GM12878 (cell line): ENCODE measurements at regions not wholly inside any gene's neighbourhood (a gene's known extent, or its start where the extent isn't known, plus 50 kb on each side); places are given as distances from the start of the nearest gene placed in this dataset.

ENCODE experiments used
- ATAC-seq: fragments of 200-7000 bp; cut with Tn5 transposase; 3 replicates; pipeline ENCODE4 v1.9.1; 2020; ENCODE audit warnings: mild to moderate bottlenecking, moderate library complexity
- BruUV-seq: library from RNA; stranded (reverse); fragments of 400-500 nt; replicated peaks from 2 replicates; lab custom pipeline; 2021; lab: Mats Ljungman, UMichigan
- CTCF ChIA-PET: fragments of 300-600 bp; sonication (Branson Sonifier 250); formaldehyde crosslinking; extraction: SDS; loops from one replicate; lab custom pipeline; 2021; ENCODE audit warnings: inconsistent platforms; lab: Yijun Ruan, JAX
- POLR2A ChIA-PET: fragments of 350-600 bp; formaldehyde crosslinking; extraction: SDS; loops from one replicate; lab custom pipeline; 2021; ENCODE audit warnings: inconsistent platforms; lab: Charles Lee
- RAD21 ChIA-PET: fragments of 300-600 bp; sonication (Branson Sonifier 250); formaldehyde crosslinking; loops from one replicate; lab custom pipeline; 2023; ENCODE audit warnings: antibody characterized with exemption; ENCODE audit not compliant: unreplicated experiment; lab: Charles Lee
- SMC1A ChIA-PET: fragments of 300-600 bp; sonication (Branson Sonifier 250); formaldehyde crosslinking; loops from one replicate; lab custom pipeline; 2023; ENCODE audit not compliant: unreplicated experiment, uncharacterized antibody; lab: Charles Lee
- DNase-seq: peaks from one replicate; pipeline ENCODE4 v3.0.0-alpha.2; 2011; ENCODE audit warnings: low read depth, low spot score
- FAIRE-seq: peaks from 3 replicates; lab custom pipeline; 2011; peaks lifted over from hg19 to GRCh38; lab: Jason Lieb, UNC
- H2AFZ ChIP-seq: 2 replicates; pipeline ENCODE4 v1.6.0; 2011; ENCODE audit warnings: low read depth, low read length, control low read depth; ENCODE audit not compliant: control insufficient read depth
- H3K27ac ChIP-seq: 2 replicates; pipeline ENCODE4 v1.5.1; 2011; ENCODE audit warnings: control low read depth; ENCODE audit not compliant: control insufficient read depth, insufficient read depth
- H3K27me3 ChIP-seq, 2 experiments: replicated peaks in 1 of 2; 2 replicates each; pipeline versions ENCODE4 v1.6.0 to v1.6.1; 2011; ENCODE audit warnings: low read length in 1 of 2; ENCODE audit not compliant: control insufficient read depth in 2 of 2, insufficient read depth in 2 of 2
- H3K36me3 ChIP-seq, 2 experiments: 2 replicates each; pipeline ENCODE4 v1.5.1; 2011; ENCODE audit warnings: low read length in 1 of 2; ENCODE audit not compliant: control insufficient read depth in 2 of 2, insufficient read depth in 2 of 2
- H3K4me1 ChIP-seq: 2 replicates; pipeline ENCODE4 v1.6.1; 2011; ENCODE audit warnings: mild to moderate bottlenecking, low read length, moderate library complexity, mixed read lengths; ENCODE audit not compliant: control insufficient read depth, insufficient read depth
- H3K4me2 ChIP-seq: 2 replicates; pipeline ENCODE4 v1.6.0; 2011; ENCODE audit warnings: control low read depth; ENCODE audit not compliant: control insufficient read depth, insufficient read depth
- H3K4me3 ChIP-seq: fragments of 200-600 bp; sonication (generic); 2 replicates; pipeline ENCODE4 v1.5.1; 2016
- H3K79me2 ChIP-seq: 2 replicates; pipeline ENCODE4 v1.6.0; 2011; ENCODE audit warnings: low read length; ENCODE audit not compliant: control insufficient read depth, insufficient read depth
- H3K9ac ChIP-seq: 2 replicates; pipeline ENCODE4 v1.8.0; 2011; ENCODE audit warnings: low read length, control low read depth, mixed read lengths; ENCODE audit not compliant: control insufficient read depth, insufficient read depth
- H3K9me3 ChIP-seq: replicated peaks from 3 replicates; pipeline ENCODE4 v1.5.1; 2011; ENCODE audit warnings: mild to moderate bottlenecking, low read length; ENCODE audit not compliant: control insufficient read depth, insufficient read depth
- H4K20me1 ChIP-seq: 2 replicates; pipeline ENCODE4 v1.6.0; 2011; ENCODE audit not compliant: control insufficient read depth, insufficient read depth
- BCL3 ChIP-seq: IDR thresholded peaks from 2 replicates; pipeline ENCODE4 v1.6.1; 2011; ENCODE audit warnings: borderline replicate concordance, low read depth, mild to moderate bottlenecking, moderate library complexity, low read length; ENCODE audit not compliant: insufficient read depth, poor library complexity, severe bottlenecking
- E2F4 ChIP-seq: IDR thresholded peaks from 2 replicates; pipeline ENCODE4 v1.6.1; 2012; ENCODE audit warnings: low read depth, low read length, improper control_type of control experiment
- E2F8 ChIP-seq: fragments of 450-650 bp; IDR thresholded peaks from 2 replicates; pipeline ENCODE4 v1.6.1; 2018; ENCODE audit warnings: mild to moderate bottlenecking, low read depth, moderate library complexity; ENCODE audit not compliant: partially characterized antibody
- EP300 ChIP-seq, 2 experiments: fragments of 150-350 bp in 1 of 2; IDR thresholded peaks; 2 replicates each; pipeline ENCODE4 v1.6.1; 2011 to 2012; ENCODE audit warnings: low read depth in 2 of 2, low read length in 2 of 2, borderline replicate concordance in 1 of 2, improper control_type of control experiment in 1 of 2, inconsistent platforms in 1 of 2; ENCODE audit not compliant: control insufficient read depth in 1 of 2
- IKZF1 ChIP-seq: fragments of 450-650 bp; conservative IDR thresholded peaks from 2 replicates; pipeline ENCODE4 v1.6.1; 2017; ENCODE audit warnings: antibody characterized with exemption, mild to moderate bottlenecking
- MYB ChIP-seq: fragments of 150-350 bp; IDR thresholded peaks from 2 replicates; pipeline ENCODE4 v1.6.1; 2014; ENCODE audit warnings: mild to moderate bottlenecking, low read depth, low read length, borderline replicate concordance
- NFYB ChIP-seq: IDR thresholded peaks from 2 replicates; pipeline ENCODE4 v1.6.1; 2011; ENCODE audit warnings: low read depth, mild to moderate bottlenecking, low read length, improper control_type of control experiment, moderate library complexity; ENCODE audit not compliant: insufficient read depth
- PML ChIP-seq: IDR thresholded peaks from 2 replicates; pipeline ENCODE4 v1.6.1; 2012; ENCODE audit warnings: low read length, inconsistent platforms
- RB1 ChIP-seq: fragments of 450-650 bp; formaldehyde crosslinking; IDR thresholded peaks from 2 replicates; pipeline ENCODE4 v1.6.1; 2017; ENCODE audit warnings: mild to moderate bottlenecking, borderline replicate concordance
- STAT3 ChIP-seq: IDR thresholded peaks from 2 replicates; pipeline ENCODE4 v1.6.1; 2011; ENCODE audit warnings: low read depth, low read length, improper control_type of control experiment
- WGBS: methylation state at CpG from one replicate; pipeline ENCODE4 v1.1.6; 2016; ENCODE audit warnings: low lambda C conversion rate; ENCODE audit not compliant: insufficient replicate concordance, insufficient coverage; ENCODE audit errors: missing lambda C conversion rate; 5-methylcytosine and 5-hydroxymethylcytosine counted together
- in situ Hi-C: fragments of 300-500 bp; cut with MboI; formaldehyde crosslinking; loops from 9 replicates; pipeline ENCODE4 v1.14.3; 2018; ENCODE audit warnings: mixed read lengths
- intact Hi-C: fragments of 100-400 bp; cut with micrococcal nuclease; formaldehyde crosslinking; loops from one replicate; pipeline ENCODE4 v1.14.2; 2022; ENCODE audit not compliant: unreplicated experiment
- TF ChIP-seq, protein P1 (sequence below): IDR thresholded peaks from 2 replicates; pipeline ENCODE4 v1.6.1; 2011; ENCODE audit warnings: mild to moderate bottlenecking, low read depth, low read length, moderate library complexity; ENCODE audit not compliant: insufficient replicate concordance

DNA sequence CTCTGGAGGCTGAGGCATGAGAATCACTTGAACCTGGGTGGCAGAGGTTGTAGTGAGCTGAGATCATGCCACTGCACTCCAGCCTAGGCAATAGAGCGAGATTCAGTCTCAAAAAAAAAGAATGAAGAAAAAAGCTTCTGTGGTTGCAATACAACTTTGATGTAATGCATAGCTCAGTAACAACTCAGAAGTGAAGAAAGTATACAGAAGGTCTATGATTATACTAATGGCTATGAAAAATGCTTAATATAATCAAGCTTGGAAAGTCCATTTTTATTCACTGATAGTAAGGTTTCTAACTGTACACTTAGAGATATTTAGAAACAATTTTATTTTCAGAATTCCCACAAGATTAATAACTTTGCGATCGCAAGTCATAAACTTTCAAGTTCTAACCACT is 88.2 kb upstream of the FRMD6 start (continued):
- TF ChIP-seq E2F8 (no peak), STAT3 (no peak), IKZF1 (no peak), MYB (no peak), RB1 (no peak), BCL3 (no peak)

DNA sequence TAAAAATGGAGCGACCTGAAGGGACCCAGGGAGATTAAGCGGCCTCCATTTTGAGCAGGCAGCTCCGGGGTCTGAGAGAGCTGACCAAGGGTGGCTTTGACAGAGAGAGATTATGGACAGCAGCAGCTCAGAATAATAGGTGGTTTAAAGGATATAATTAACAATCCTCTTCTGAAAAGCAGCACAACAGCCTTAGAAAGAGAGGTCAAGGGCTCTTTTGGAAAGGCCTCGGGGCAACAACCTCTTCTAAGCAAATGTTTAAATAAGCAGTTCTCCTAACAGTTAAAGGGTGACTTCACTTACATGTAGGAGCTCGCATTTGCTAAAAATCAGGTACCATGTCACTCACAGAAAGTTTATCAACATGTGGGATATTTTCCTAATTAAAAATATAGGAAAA is 87.2 kb upstream of the FRMD6 start:
- WGBS = 63% methylated on average over 5 of the region's 5 CpGs
- Histone ChIP-seq H3K36me3 (no peaks in the 10 kb centered on the region), H4K20me1 (no peaks in the 10 kb centered on the region), H3K9me3 (no peaks in the 10 kb centered on the region), H3K27ac (no peak overlapping the region), H3K4me1 (no peaks in the 10 kb centered on the region), H2AFZ (no peak overlapping the region), H3K4me3 (no peak overlapping the region), H3K4me2 (no peak overlapping the region), H3K27me3 (no peaks in the 10 kb centered on the region), H3K79me2 (no peaks in the 10 kb centered on the region), H3K9ac (no peak overlapping the region)
- BruUV-seq = no TSS peak
- FAIRE-seq (no peak), ATAC-seq (no peak), DNase-seq (no peak)
- intact Hi-C loops (no loop called here), in situ Hi-C loops (no loop called here)
- ChIA-PET POLR2A (no interaction called here), RAD21 (no interaction called here), SMC1A (no interaction called here), CTCF (no interaction called here)
- no peak for TF ChIP-seq PML
- no peak for TF ChIP-seq MYB
- TF ChIP-seq, protein P1, sequence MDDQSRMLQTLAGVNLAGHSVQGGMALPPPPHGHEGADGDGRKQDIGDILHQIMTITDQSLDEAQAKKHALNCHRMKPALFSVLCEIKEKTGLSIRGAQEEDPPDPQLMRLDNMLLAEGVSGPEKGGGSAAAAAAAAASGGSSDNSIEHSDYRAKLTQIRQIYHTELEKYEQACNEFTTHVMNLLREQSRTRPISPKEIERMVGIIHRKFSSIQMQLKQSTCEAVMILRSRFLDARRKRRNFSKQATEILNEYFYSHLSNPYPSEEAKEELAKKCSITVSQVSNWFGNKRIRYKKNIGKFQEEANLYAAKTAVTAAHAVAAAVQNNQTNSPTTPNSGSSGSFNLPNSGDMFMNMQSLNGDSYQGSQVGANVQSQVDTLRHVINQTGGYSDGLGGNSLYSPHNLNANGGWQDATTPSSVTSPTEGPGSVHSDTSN = no peak
- no peak for TF ChIP-seq E2F8
- no peak for TF ChIP-seq EP300 (IDR thresholded peaks at IDR 0.05; ENCODE audit: borderline replicate concordance in 1 of 2, control insufficient read depth in 1 of 2, low read depth in 2 of 2, low read length in 2 of 2)
- TF ChIP-seq E2F4 = no peak
- TF ChIP-seq NFYB = no peak
